Left lung (tissue), 4 donors: ENCODE measurements at regions not wholly inside any gene's neighbourhood (a gene's known extent, or its start where the extent isn't known, plus 50 kb on each side); places are given as distances from the start of the nearest gene placed in this dataset.

Source experiments
- ATAC-seq: fragments of 200-7000 bp; cut with Tn5 transposase; one replicate; pipeline ENCODE4 v1.9.1; 2020; ENCODE audit warnings: moderate library complexity
- DNase-seq, 4 donors: peaks; one replicate each; pipeline ENCODE4 v3.0.0-alpha.2; 2013 to 2020
- H3K27ac ChIP-seq, 2 donors: fragments of 200-600 bp; sonication (generic) in 1 of 2; one replicate each; pipeline versions ENCODE4 v1.5.0 to v1.8.0; 2020 to 2021
- H3K27me3 ChIP-seq, 2 donors: fragments of 200-600 bp; sonication (generic) in 1 of 2; one replicate each; pipeline versions ENCODE4 v1.5.0 to v1.8.0; 2020 to 2021
- H3K36me3 ChIP-seq, 2 donors: fragments of 200-600 bp; sonication (generic) in 1 of 2; one replicate each; pipeline versions ENCODE4 v1.5.0 to v1.8.0; 2020 to 2021
- H3K4me1 ChIP-seq, 2 donors: fragments of 200-600 bp; one replicate each; pipeline ENCODE4 v1.8.0; 2021
- H3K4me3 ChIP-seq, 2 donors: fragments of 200-600 bp; sonication (generic) in 1 of 2; one replicate each; pipeline versions ENCODE4 v1.5.0 to v1.8.0; 2020 to 2021; ENCODE audit warnings: mild to moderate bottlenecking in 1 of 2
- H3K9me3 ChIP-seq, 2 donors: fragments of 200-600 bp; sonication (generic) in 1 of 2; one replicate each; pipeline versions ENCODE4 v1.5.0 to v1.8.0; 2020 to 2021
- CTCF ChIP-seq, 2 donors: fragments of 200-600 bp; sonication (generic) in 1 of 2; IDR thresholded peaks; one replicate each; pipeline versions ENCODE4 v1.5.0 to v1.8.0; 2021; ENCODE audit warnings: antibody characterized with exemption in 2 of 2
- intact Hi-C, 2 donors: fragments of 100-400 bp; cut with DNase I; formaldehyde crosslinking; loops; one replicate each; pipeline versions ENCODE4 v1.11.2 to v1.14.2; 2022
- donor health status: DM: no; HTN: yes; CAD: no.
- donor health status: DM: no; HTN: no; CAD: no.

GRCh38 chr18:30343090-30343489 lies 699.5 kb downstream of the DSC3 start:
- H3K36me3 ChIP-seq: no peaks in the 10 kb centered on the region
- ATAC-seq (peak; percentile 45), DNase-seq (no peak)
- no peak for TF ChIP-seq CTCF (IDR thresholded peaks at IDR 0.05)
- H3K4me3 ChIP-seq: no peak overlapping the region
- intact Hi-C loops: no loop called here
- H3K27ac ChIP-seq: no peak overlapping the region
- no peaks in the 10 kb centered on the region for H3K27me3 ChIP-seq
- H3K9me3 ChIP-seq: peaks cover 0 to 8% of the 10 kb centered on the region in 2 donors
- no peaks in the 10 kb centered on the region for H3K4me1 ChIP-seq

GRCh38 chr18:30342675-30343074 lies 699.9 kb downstream of the DSC3 start:
- Histone ChIP-seq H3K4me3 (no peak overlapping the region), H3K4me1 (no peaks in the 10 kb centered on the region), H3K27ac (no peak overlapping the region), H3K9me3 (peaks cover 0 to 6% of the 10 kb centered on the region in 2 donors), H3K27me3 (no peaks in the 10 kb centered on the region), H3K36me3 (no peaks in the 10 kb centered on the region)
- DNase-seq (no peak), ATAC-seq (peak; percentile 46)
- intact Hi-C loops: no loop called here
- no peak for TF ChIP-seq CTCF (IDR thresholded peaks at IDR 0.05)

- no peak for TF ChIP-seq CTCF (IDR thresholded peaks at IDR 0.05)
- intact Hi-C loops: no loop called here
- Histone ChIP-seq H3K4me3 (no peak overlapping the region), H3K27ac (no peak overlapping the region), H3K36me3 (no peaks in the 10 kb centered on the region), H3K27me3 (no peaks in the 10 kb centered on the region), H3K9me3 (no peaks in the 10 kb centered on the region), H3K4me1 (no peaks in the 10 kb centered on the region)
- DNase-seq: peak in 1 of 4 donors; percentile 48
- no peak for ATAC-seq
Measured at GRCh38 chr18:30334781-30335180, 707.8 kb downstream of the DSC3 start.

- Histone ChIP-seq H3K36me3 (no peaks in the 10 kb centered on the region), H3K27me3 (no peaks in the 10 kb centered on the region), H3K4me3 (no peak overlapping the region), H3K9me3 (no peaks in the 10 kb centered on the region), H3K27ac (no peak overlapping the region), H3K4me1 (no peaks in the 10 kb centered on the region)
- intact Hi-C loops: no loop called here
- ATAC-seq (no peak), DNase-seq (no peak)
- no peak for TF ChIP-seq CTCF (IDR thresholded peaks at IDR 0.05)
Measured at GRCh38 chr18:30333310-30333709, 709.2 kb downstream of the DSC3 start.

GRCh38 chr18:30328839-30329238 lies 713.7 kb downstream of the DSC3 start:
- DNase-seq: no peak
- intact Hi-C loops: no loop called here
- no peak overlapping the region for H3K27ac ChIP-seq
- ATAC-seq: no peak
- no peak for TF ChIP-seq CTCF (IDR thresholded peaks at IDR 0.05)
- no peaks in the 10 kb centered on the region for H3K4me1 ChIP-seq
- H3K4me3 ChIP-seq: no peak overlapping the region
- no peaks in the 10 kb centered on the region for H3K36me3 ChIP-seq
- H3K27me3 ChIP-seq: no peaks in the 10 kb centered on the region
- H3K9me3 ChIP-seq: no peaks in the 10 kb centered on the region
